Karpas-422 (cell line): ENCODE measurements at regions not wholly inside any gene's neighbourhood (a gene's known extent, or its start where the extent isn't known, plus 50 kb on each side); places are given as distances from the start of the nearest gene placed in this dataset.
A peak's percentile ranks its signal among the peaks of the same experiment; 100 is the strongest.

Source experiments
- DNase-seq: peaks from one replicate; pipeline ENCODE4 v3.0.0-alpha.2; 2015
- H2AFZ ChIP-seq: fragments of 200-600 bp; sonication (generic); 2 replicates; pipeline ENCODE4 v1.6.1; 2014; ENCODE audit warnings: antibody characterized with exemption, low read length, mixed read lengths
- H3K27ac ChIP-seq: fragments of 200-600 bp; sonication (generic); 2 replicates; pipeline ENCODE4 v1.5.1; 2014; ENCODE audit warnings: mild to moderate bottlenecking, low read length, moderate library complexity
- H3K27me3 ChIP-seq: fragments of 200-600 bp; sonication (generic); 2 replicates; pipeline ENCODE4 v1.6.1; 2014; ENCODE audit warnings: low read length, mixed read lengths
- H3K36me3 ChIP-seq: fragments of 200-600 bp; sonication (generic); 2 replicates; pipeline ENCODE4 v1.6.1; 2014; ENCODE audit warnings: low read length, mixed read lengths; ENCODE audit not compliant: insufficient read depth
- H3K4me1 ChIP-seq: fragments of 200-600 bp; sonication (generic); 2 replicates; pipeline ENCODE4 v1.6.1; 2014; ENCODE audit warnings: mild to moderate bottlenecking, low read length, mixed read lengths
- H3K4me2 ChIP-seq: fragments of 200-600 bp; sonication (generic); 2 replicates; pipeline ENCODE4 v1.6.1; 2014; ENCODE audit warnings: low read length, low read depth, mild to moderate bottlenecking; ENCODE audit not compliant: poor library complexity, severe bottlenecking
- H3K4me3 ChIP-seq: fragments of 200-600 bp; sonication (generic); 2 replicates; pipeline ENCODE4 v1.5.1; 2014; ENCODE audit warnings: mild to moderate bottlenecking, antibody characterized with exemption, low read length, mixed read lengths
- H3K79me2 ChIP-seq: fragments of 200-600 bp; sonication (generic); 2 replicates; pipeline ENCODE4 v1.6.1; 2014; ENCODE audit warnings: mild to moderate bottlenecking, low read length, mixed read lengths
- H3K9ac ChIP-seq: fragments of 200-600 bp; sonication (generic); 2 replicates; pipeline ENCODE4 v1.6.0; 2014; ENCODE audit warnings: low read length
- H3K9me2 ChIP-seq: fragments of 200-600 bp; sonication (generic), shearing (Covaris generic); replicated peaks from 2 replicates; pipeline ENCODE4 v1.6.0; 2014; ENCODE audit warnings: mild to moderate bottlenecking, low read length, moderate library complexity; ENCODE audit not compliant: insufficient read depth
- H3K9me3 ChIP-seq: fragments of 300-700, 200-600 bp; sonication (generic); 2 replicates; pipeline ENCODE4 v1.6.1; 2014; ENCODE audit warnings: low read length, mixed read lengths
- H4K20me1 ChIP-seq: fragments of 200-600 bp; sonication (generic); 2 replicates; pipeline ENCODE4 v1.6.1; 2014; ENCODE audit warnings: mild to moderate bottlenecking, antibody characterized with exemption, low read length, low read depth; ENCODE audit not compliant: insufficient read depth

DNA sequence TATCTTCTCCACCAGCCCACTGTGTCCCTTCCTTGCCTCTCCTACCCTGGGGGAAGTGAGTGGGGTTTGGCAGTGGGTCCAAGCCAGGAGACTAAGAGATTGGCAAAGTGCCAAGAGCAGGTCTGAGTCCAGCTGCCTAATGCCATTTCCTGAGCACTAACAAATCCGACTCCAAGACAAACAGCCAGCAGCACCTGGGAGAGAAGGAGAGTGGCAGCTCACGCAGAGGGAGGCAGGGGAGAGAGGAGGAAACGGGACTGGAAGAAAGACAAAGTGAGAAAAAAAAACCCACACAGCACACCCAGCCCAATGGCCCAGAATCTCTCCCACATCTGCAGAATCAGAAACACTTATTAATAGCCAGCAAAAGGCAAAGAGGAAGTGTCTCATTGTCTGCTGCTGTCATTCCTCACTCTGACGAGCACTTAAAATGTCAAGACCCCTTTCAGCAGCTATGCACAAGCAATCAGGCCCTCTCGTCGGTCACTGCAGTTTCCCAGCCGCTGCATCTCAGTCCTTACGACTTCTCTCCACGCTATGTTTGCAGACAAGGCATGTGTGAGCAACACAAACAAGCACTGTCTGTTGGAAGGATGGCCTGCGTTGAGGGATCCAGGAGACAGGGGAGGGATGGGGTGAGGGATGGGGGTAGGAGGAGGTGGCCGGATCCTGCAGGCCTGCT, 558.4 kb upstream of the CADM1 start:
- Histone ChIP-seq H3K27me3 (no peaks in the 10 kb centered on the region), H3K9me3 (no peaks in the 10 kb centered on the region), H4K20me1 (no peaks in the 10 kb centered on the region), H3K4me1 (peaks cover 28% of the 10 kb centered on the region), H2AFZ (no peak overlapping the region), H3K9me2 (no peaks in the 10 kb centered on the region), H3K4me2 (no peak overlapping the region), H3K9ac (no peak overlapping the region), H3K36me3 (no peaks in the 10 kb centered on the region), H3K4me3 (no peak overlapping the region), H3K79me2 (no peaks in the 10 kb centered on the region), H3K27ac (no peak overlapping the region)
- peak; percentile 53 for DNase-seq

DNA sequence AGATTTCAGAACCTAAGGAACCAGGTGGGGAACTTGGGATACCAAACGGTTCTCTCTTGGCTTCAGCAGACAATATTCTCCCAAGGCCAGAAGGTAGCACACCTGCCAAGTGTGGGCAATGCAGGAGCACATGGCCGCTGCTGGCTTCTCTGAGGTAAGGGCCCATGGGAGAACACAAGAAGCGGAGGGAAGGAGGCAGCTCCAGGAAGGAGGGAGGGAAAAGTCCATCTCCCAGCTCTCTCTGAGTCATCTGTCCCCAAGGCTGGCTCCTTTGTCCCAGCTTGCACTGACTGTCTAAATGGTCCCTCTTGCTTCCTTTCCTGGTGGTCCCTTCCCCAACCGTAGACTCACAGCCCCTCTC, 557.9 kb upstream of the CADM1 start:
- no peak overlapping the region for H2AFZ ChIP-seq
- no peaks in the 10 kb centered on the region for H3K27me3 ChIP-seq
- no peak overlapping the region for H3K4me3 ChIP-seq
- H3K27ac ChIP-seq: no peak overlapping the region
- H3K79me2 ChIP-seq: no peaks in the 10 kb centered on the region
- DNase-seq: no peak
- peaks cover 28% of the 10 kb centered on the region for H3K4me1 ChIP-seq
- no peaks in the 10 kb centered on the region for H4K20me1 ChIP-seq
- H3K4me2 ChIP-seq: no peak overlapping the region
- no peaks in the 10 kb centered on the region for H3K9me2 ChIP-seq
- no peak overlapping the region for H3K9ac ChIP-seq
- H3K36me3 ChIP-seq: no peaks in the 10 kb centered on the region
- H3K9me3 ChIP-seq: no peaks in the 10 kb centered on the region

DNA sequence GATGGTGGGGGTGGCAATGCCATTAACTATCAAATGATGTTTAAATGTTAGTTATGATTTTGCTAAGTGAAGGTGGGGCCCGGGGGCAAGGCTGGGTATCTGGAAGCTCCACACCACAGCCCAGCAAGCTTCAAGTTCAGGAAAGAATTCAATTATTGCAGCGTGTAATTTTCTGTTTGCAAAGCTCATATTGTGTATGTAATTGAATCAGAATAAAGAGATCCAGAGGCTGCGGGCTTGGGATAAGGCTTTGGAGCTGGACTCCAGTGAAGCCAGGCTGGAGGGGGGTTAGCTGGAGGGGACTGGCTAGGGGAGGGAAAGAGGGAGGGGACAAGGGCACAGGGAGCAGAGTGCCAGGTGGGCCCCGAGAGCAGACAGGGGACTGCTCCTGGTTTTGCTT, 557.1 kb upstream of the CADM1 start:
- no peaks in the 10 kb centered on the region for H3K9me3 ChIP-seq
- H3K27me3 ChIP-seq: no peaks in the 10 kb centered on the region
- H2AFZ ChIP-seq: no peak overlapping the region
- no peak overlapping the region for H3K4me3 ChIP-seq
- H3K9ac ChIP-seq: no peak overlapping the region
- H3K9me2 ChIP-seq: no peaks in the 10 kb centered on the region
- H3K36me3 ChIP-seq: no peaks in the 10 kb centered on the region
- no peak overlapping the region for H3K27ac ChIP-seq
- H4K20me1 ChIP-seq: no peaks in the 10 kb centered on the region
- H3K4me2 ChIP-seq: no peak overlapping the region
- DNase-seq: no peak
- no peaks in the 10 kb centered on the region for H3K79me2 ChIP-seq
- H3K4me1 ChIP-seq: peaks cover 27% of the 10 kb centered on the region

DNA sequence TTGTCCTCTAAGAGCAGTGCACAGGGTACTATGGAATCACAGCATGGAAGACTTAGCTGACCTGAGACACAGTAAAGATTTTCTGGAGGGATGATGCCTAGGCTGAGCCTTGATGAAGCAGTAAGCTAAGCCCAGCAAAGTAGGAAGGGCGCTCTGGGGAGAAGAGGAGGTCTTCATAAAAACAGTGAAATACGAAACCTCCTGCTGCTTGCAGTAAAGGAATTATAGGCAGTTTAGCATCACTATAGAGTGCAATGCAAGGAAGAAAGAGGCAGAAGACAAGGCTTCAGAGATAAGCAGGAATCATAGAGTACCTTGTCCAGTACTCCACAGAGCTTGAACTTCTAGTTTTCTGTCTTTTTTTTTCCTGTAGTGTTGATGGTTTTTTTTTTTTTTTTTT, 555.7 kb upstream of the CADM1 start:
- Histone ChIP-seq H2AFZ (no peak overlapping the region), H3K4me3 (no peak overlapping the region), H4K20me1 (no peaks in the 10 kb centered on the region), H3K4me1 (peaks cover 18% of the 10 kb centered on the region), H3K9me3 (no peaks in the 10 kb centered on the region), H3K36me3 (no peaks in the 10 kb centered on the region), H3K9ac (no peak overlapping the region), H3K9me2 (no peaks in the 10 kb centered on the region), H3K79me2 (no peaks in the 10 kb centered on the region), H3K4me2 (no peak overlapping the region), H3K27ac (no peak overlapping the region), H3K27me3 (no peaks in the 10 kb centered on the region)
- no peak for DNase-seq

DNA sequence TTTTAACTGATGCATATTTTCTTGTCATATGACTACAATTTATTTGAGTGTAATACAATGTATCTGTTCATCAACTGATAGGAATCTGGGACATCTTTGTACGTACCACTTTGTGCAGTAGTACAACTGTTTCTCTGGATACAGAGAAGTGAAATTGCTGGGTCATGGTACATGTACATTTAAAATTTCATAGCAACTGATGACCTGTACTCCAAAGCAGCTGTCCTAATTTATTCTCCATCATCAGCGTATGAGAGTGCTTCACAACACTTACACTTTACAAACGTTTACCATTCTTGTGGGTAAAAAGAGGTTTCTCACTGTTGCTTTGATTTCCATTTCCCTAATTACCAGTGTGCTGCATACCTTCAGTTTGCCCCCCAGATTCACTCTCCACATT, 552.8 kb upstream of the CADM1 start:
- Histone ChIP-seq H3K79me2 (no peaks in the 10 kb centered on the region), H3K4me3 (no peak overlapping the region), H3K9ac (no peak overlapping the region), H2AFZ (no peak overlapping the region), H3K27me3 (no peaks in the 10 kb centered on the region), H3K9me2 (no peaks in the 10 kb centered on the region), H3K36me3 (no peaks in the 10 kb centered on the region), H3K27ac (no peak overlapping the region), H3K9me3 (no peaks in the 10 kb centered on the region), H4K20me1 (no peaks in the 10 kb centered on the region), H3K4me1 (peaks cover 5% of the 10 kb centered on the region; the same call in 1 of the 2 replicates), H3K4me2 (no peak overlapping the region)
- no peak for DNase-seq

DNA sequence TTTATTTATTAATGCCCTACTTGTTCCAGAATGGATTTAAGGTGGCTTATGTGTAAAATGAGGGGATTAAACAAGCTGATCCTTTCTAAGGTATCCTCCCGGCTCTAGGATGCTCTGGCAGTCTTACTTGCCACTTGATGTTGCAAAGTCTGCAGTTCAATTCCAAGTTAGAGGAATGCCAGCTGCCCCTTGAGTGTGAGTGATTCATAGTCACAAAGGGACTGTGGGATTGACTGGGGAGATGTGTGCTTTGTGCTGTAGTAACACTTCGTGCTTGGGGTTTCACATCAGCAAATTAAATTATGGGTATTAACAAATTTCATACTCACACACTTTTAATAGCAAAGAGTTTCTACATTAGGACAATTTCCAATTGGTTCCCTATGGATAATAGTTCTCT, 550.8 kb upstream of the CADM1 start:
- H3K9me2 ChIP-seq: no peaks in the 10 kb centered on the region

DNA sequence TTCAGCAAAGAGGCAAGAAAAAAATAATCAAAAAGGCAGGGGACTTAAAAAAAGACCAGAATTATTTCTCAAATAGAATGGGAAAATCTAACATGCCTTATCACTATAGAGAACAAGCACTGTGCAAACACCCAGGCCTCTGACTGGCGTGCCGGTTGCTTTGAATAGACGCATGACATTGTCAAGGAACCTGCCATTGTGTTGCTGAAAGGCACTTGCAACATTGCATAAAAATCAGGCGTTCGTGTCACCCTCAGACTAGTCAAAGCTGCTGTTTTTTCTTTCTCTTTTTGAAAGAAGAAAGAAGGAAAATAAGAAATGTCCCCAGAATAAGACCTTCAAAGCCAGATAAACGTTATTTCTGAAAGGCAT, 549.3 kb upstream of the CADM1 start:
- no peak overlapping the region for H3K27ac ChIP-seq
- H3K9ac ChIP-seq: no peak overlapping the region
- H4K20me1 ChIP-seq: no peaks in the 10 kb centered on the region
- H3K4me3 ChIP-seq: no peak overlapping the region
- no peaks in the 10 kb centered on the region for H3K79me2 ChIP-seq
- no peaks in the 10 kb centered on the region for H3K9me3 ChIP-seq
- no peaks in the 10 kb centered on the region for H3K4me1 ChIP-seq
- H3K4me2 ChIP-seq: no peak overlapping the region
- DNase-seq: no peak
- H3K36me3 ChIP-seq: no peaks in the 10 kb centered on the region
- H3K27me3 ChIP-seq: no peaks in the 10 kb centered on the region
- H2AFZ ChIP-seq: no peak overlapping the region
- H3K9me2 ChIP-seq: no peaks in the 10 kb centered on the region

More for the DNA sequence above, 550.8 kb upstream of the CADM1 start:
- no peaks in the 10 kb centered on the region for H3K9me3 ChIP-seq
- H3K4me1 ChIP-seq: no peaks in the 10 kb centered on the region
- H3K27me3 ChIP-seq: no peaks in the 10 kb centered on the region
- no peaks in the 10 kb centered on the region for H3K36me3 ChIP-seq
- H4K20me1 ChIP-seq: no peaks in the 10 kb centered on the region
- no peak overlapping the region for H3K27ac ChIP-seq
- no peak overlapping the region for H3K4me2 ChIP-seq
- H3K4me3 ChIP-seq: no peak overlapping the region
- H3K9ac ChIP-seq: no peak overlapping the region
- no peaks in the 10 kb centered on the region for H3K79me2 ChIP-seq
- no peak overlapping the region for H2AFZ ChIP-seq
- no peak for DNase-seq

DNA sequence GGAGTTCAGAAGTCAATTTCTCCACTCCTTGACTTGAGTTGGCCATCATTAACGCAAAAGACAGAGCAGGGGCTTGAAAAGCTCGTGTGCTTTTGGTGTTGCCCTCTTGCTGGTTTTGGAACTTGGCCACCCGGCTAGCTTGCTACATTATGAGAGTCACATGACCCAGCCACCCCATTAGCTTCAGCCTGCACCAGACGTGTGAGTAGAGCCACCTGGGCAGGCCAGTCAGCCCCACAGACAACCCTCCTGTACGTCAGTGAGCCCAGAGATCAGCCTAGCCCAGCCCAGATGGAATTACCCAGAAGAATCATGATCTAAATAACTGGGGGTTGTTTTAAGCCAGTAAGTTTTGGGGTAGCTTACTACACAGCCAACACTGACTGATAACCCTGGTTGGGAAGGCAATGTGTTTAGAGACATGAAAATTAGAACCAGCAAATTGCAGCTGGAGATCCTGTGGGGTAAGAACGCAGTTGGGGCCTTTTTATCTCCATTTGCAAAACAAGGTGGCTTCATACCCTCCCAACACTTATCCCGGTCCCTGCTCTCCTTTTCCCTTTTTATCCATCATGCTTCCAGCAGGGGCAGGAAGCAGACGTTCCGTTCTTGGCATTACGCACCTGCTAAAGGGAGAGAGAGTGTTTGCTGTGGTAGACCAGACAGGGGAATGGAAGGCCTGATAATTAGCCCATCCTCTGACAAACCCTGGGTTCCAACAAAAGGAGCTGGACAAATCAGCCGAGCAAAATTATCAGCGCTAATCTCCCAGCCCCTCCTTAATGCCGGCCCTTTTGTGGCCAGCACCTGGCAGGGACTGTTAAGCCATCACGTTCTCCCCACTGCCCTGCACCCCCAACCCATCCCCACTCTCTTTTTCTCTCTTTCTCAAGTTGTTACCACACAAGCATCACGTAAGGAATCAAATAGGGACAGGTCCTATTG, 548.7 kb upstream of the CADM1 start:
- Histone ChIP-seq H3K27me3 (no peaks in the 10 kb centered on the region), H3K4me3 (no peak overlapping the region), H3K36me3 (no peaks in the 10 kb centered on the region), H3K27ac (no peak overlapping the region), H3K9ac (no peak overlapping the region), H3K9me3 (no peaks in the 10 kb centered on the region), H3K79me2 (no peaks in the 10 kb centered on the region), H3K4me2 (no peak overlapping the region), H2AFZ (no peak overlapping the region), H3K4me1 (no peaks in the 10 kb centered on the region), H3K9me2 (no peaks in the 10 kb centered on the region), H4K20me1 (no peaks in the 10 kb centered on the region)
- DNase-seq: no peak
